Motor neuron (in vitro differentiated cells): ENCODE measurements at regions not wholly inside any gene's neighbourhood (a gene's known extent, or its start where the extent isn't known, plus 50 kb on each side); places are given as distances from the start of the nearest gene placed in this dataset.
A peak's percentile ranks its signal among the peaks of the same experiment; 100 is the strongest.

Source experiments
- ATAC-seq, 8 experiments: fragments of 200-7000 bp; cut with Tn5 transposase; replicated peaks in 6 of 8; 2 replicates each; pipeline ENCODE4 v1.8.0; 2021; ENCODE audit warnings: mild to moderate bottlenecking in 8 of 8, moderate library complexity in 8 of 8
- H3K27ac ChIP-seq, 2 donors: fragments of 250-450 bp; sonication (Bioruptor Pico); 2 replicates each; pipeline ENCODE4 v1.9.0; 2021; ENCODE audit warnings: antibody characterized with exemption in 2 of 2, mild to moderate bottlenecking in 2 of 2, moderate library complexity in 1 of 2
- H3K4me1 ChIP-seq, 2 donors: fragments of 250-450 bp; sonication (Bioruptor Pico); replicated peaks in 1 of 2; 2 replicates each; pipeline ENCODE4 v1.6.1; 2021; ENCODE audit warnings: antibody characterized with exemption in 2 of 2, mild to moderate bottlenecking in 2 of 2, moderate library complexity in 1 of 2
- H3K4me3 ChIP-seq, 5 donors: fragments of 250-450 bp; sonication (Bioruptor Pico); 2 replicates each; pipeline ENCODE4 v1.9.0; 2021; ENCODE audit warnings: antibody characterized with exemption in 5 of 5, mild to moderate bottlenecking in 5 of 5, moderate library complexity in 4 of 5
- WGBS, 10 experiments: fragments of 450-650 bp; shearing (Covaris generic); methylation state at CpG; one replicate each; pipeline ENCODE4 v1.0.0; 2022; 5-methylcytosine and 5-hydroxymethylcytosine counted together
- in situ Hi-C, 9 experiments: fragments of 400-800 bp; cut with MboI; loops; one replicate each; pipeline ENCODE4 v1.15.0; 2021; ENCODE audit warnings: low sequenced_read_pairs in 9 of 9, low pct_unique_long_range_greater_than_20kb in 2 of 9; ENCODE audit not compliant: unreplicated experiment in 9 of 9

GRCh38 chr2:126307740-126308139, 348.2 kb upstream of the GYPC start:
- no peak for ATAC-seq
- peaks cover 19 to 24% of the 10 kb centered on the region in 2 donors for H3K4me1 ChIP-seq
- H3K27ac ChIP-seq, result no peak overlapping the region
- WGBS, 10 experiments, result 0 to 88% (median 45%) methylated on average over 2 to 6 of the region's 8 CpGs; no CpG with 5 or more reads in 3 of the 10 experiments
- H3K4me3 ChIP-seq, result no peak overlapping the region
- in situ Hi-C loops, result no loop called here

GRCh38 chr2:126309185-126309584, 346.8 kb upstream of the GYPC start:
- no peak overlapping the region for H3K27ac ChIP-seq
- peaks cover 7 to 9% of the 10 kb centered on the region in 2 donors for H3K4me1 ChIP-seq
- no peak for ATAC-seq
- in situ Hi-C loops, result no loop called here
- no peak overlapping the region for H3K4me3 ChIP-seq
- 9 to 96% (median 69%) methylated on average over 1 to 2 of the region's 2 CpGs for WGBS, 10 experiments

- Histone ChIP-seq H3K27ac (no peak overlapping the region), H3K4me1 (peaks cover 3 to 8% of the 10 kb centered on the region in 2 donors), H3K4me3 (no peak overlapping the region)
- in situ Hi-C loops, result no loop called here
- 17 to 100% (median 63%) methylated on average over 1 to 5 of the region's 5 CpGs; no CpG with 5 or more reads in 1 of the 10 experiments for WGBS, 10 experiments
- ATAC-seq, result peak in 3 of 8 experiments; percentile 79 to 89 (median 88)
Observed at GRCh38 chr2:126312579-126312978, 343.4 kb upstream of the GYPC start.

GRCh38 chr2:126315828-126316227, 340.1 kb upstream of the GYPC start:
- H3K4me3 ChIP-seq, result no peak overlapping the region
- in situ Hi-C loops, result no loop called here
- 0 to 100% (median 28%) methylated on average over 1 of the region's 1 CpG; no CpG with 5 or more reads in 2 of the 10 experiments for WGBS, 10 experiments

GRCh38 chr2:126317790-126318431, 338.0 kb upstream of the GYPC start:
- H3K27ac ChIP-seq, result no peak overlapping the region
- peak; percentile 23 to 92 (median 80) for ATAC-seq
- peaks cover 0 to 4% of the 10 kb centered on the region in 2 donors for H3K4me1 ChIP-seq
- no peak overlapping the region for H3K4me3 ChIP-seq
- in situ Hi-C loops, result no loop called here
- 0 to 86% (median 60%) methylated on average over 1 to 2 of the region's 2 CpGs; no CpG with 5 or more reads in 1 of the 10 experiments for WGBS, 10 experiments

More at GRCh38 chr2:126315828-126316227, 340.1 kb upstream of the GYPC start:
- peak in 1 of 8 experiments; percentile 63 for ATAC-seq
- Histone ChIP-seq H3K27ac (no peak overlapping the region), H3K4me1 (peaks cover 3 to 8% of the 10 kb centered on the region in 2 donors)

GRCh38 chr2:126322342-126322741, 333.6 kb upstream of the GYPC start:
- WGBS, 10 experiments, result 11 to 92% (median 86%) methylated on average over 1 to 3 of the region's 3 CpGs; no CpG with 5 or more reads in 1 of the 10 experiments
- ATAC-seq, result no peak
- Histone ChIP-seq H3K27ac (no peak overlapping the region), H3K4me1 (peaks cover 0 to 4% of the 10 kb centered on the region in 2 donors), H3K4me3 (no peak overlapping the region)
- in situ Hi-C loops, result no loop called here

GRCh38 chr2:126325202-126325601, 330.8 kb upstream of the GYPC start:
- WGBS, 10 experiments, result 3 to 100% (median 68%) methylated on average over 1 to 5 of the region's 5 CpGs; no CpG with 5 or more reads in 3 of the 10 experiments
- in situ Hi-C loops, result loop anchor here in 1 of 9 experiments (25.0 kb wide), 1 partner anchor 88 kb away; no protein-coding TSS in a partner anchor
- no peak overlapping the region for H3K4me3 ChIP-seq

GRCh38 chr2:126329173-126329572, 326.8 kb upstream of the GYPC start:
- Histone ChIP-seq H3K4me3 (no peak overlapping the region), H3K27ac (no peak overlapping the region), H3K4me1 (peaks cover 0 to 16% of the 10 kb centered on the region in 2 donors)
- 0 to 67% (median 47%) methylated on average over 2 of the region's 2 CpGs; no CpG with 5 or more reads in 2 of the 10 experiments for WGBS, 10 experiments
- in situ Hi-C loops, result loop anchor here in 1 of 9 experiments (25.0 kb wide), 1 partner anchor 92 kb away; no protein-coding TSS in a partner anchor
- ATAC-seq, result peak in 2 of 8 experiments; percentile 57 to 60

More at GRCh38 chr2:126325202-126325601, 330.8 kb upstream of the GYPC start:
- Histone ChIP-seq H3K27ac (no peak overlapping the region), H3K4me1 (peaks cover 0 to 16% of the 10 kb centered on the region in 2 donors)
- peak in 1 of 8 experiments; percentile 33 for ATAC-seq

GRCh38 chr2:126342457-126342856, 313.5 kb upstream of the GYPC start:
- no peaks in the 10 kb centered on the region for H3K4me1 ChIP-seq
- no peak overlapping the region for H3K27ac ChIP-seq
- no peak overlapping the region for H3K4me3 ChIP-seq
- in situ Hi-C loops, result loop anchor here in 1 of 9 experiments (25.0 kb wide), 1 partner anchor 105 kb away; no protein-coding TSS in a partner anchor
- 0 to 94% (median 83%) methylated on average over 2 to 4 of the region's 4 CpGs for WGBS, 10 experiments
- no peak for ATAC-seq

GRCh38 chr2:126343136-126343535, 312.8 kb upstream of the GYPC start:
- no peaks in the 10 kb centered on the region for H3K4me1 ChIP-seq
- no peak for ATAC-seq
- WGBS, 10 experiments, result 0 to 83% (median 24%) methylated on average over 1 to 2 of the region's 2 CpGs; no CpG with 5 or more reads in 2 of the 10 experiments
- H3K27ac ChIP-seq, result no peak overlapping the region
- H3K4me3 ChIP-seq, result no peak overlapping the region
- in situ Hi-C loops, result loop anchor here in 1 of 9 experiments (25.0 kb wide), 1 partner anchor 106 kb away; no protein-coding TSS in a partner anchor

- H3K27ac ChIP-seq, result no peak overlapping the region
- in situ Hi-C loops, result loop anchor here in 1 of 9 experiments (25.0 kb wide), 1 partner anchor 107 kb away; no protein-coding TSS in a partner anchor
- ATAC-seq, result no peak
- no peak overlapping the region for H3K4me3 ChIP-seq
- WGBS, 10 experiments, result 8 to 100% (median 45%) methylated on average over 1 to 2 of the region's 2 CpGs; no CpG with 5 or more reads in 4 of the 10 experiments
- H3K4me1 ChIP-seq, result no peaks in the 10 kb centered on the region
Observed at GRCh38 chr2:126344493-126344892, 311.5 kb upstream of the GYPC start.

- WGBS, 10 experiments, result 0 to 100% (median 71%) methylated on average over 1 of the region's 1 CpG; no CpG with 5 or more reads in 1 of the 10 experiments
- H3K4me3 ChIP-seq, result no peak overlapping the region
- no peaks in the 10 kb centered on the region for H3K4me1 ChIP-seq
- ATAC-seq, result no peak
- in situ Hi-C loops, result loop anchor here in 1 of 9 experiments (25.0 kb wide), 1 partner anchor 108 kb away; no protein-coding TSS in a partner anchor
- H3K27ac ChIP-seq, result no peak overlapping the region
Observed at GRCh38 chr2:126345691-126346090, 310.3 kb upstream of the GYPC start.

- H3K4me1 ChIP-seq, result no peaks in the 10 kb centered on the region
- in situ Hi-C loops, result loop anchor here in 1 of 9 experiments (25.0 kb wide), 1 partner anchor 431 kb away; no protein-coding TSS in a partner anchor
- H3K4me3 ChIP-seq, result no peak overlapping the region
- no peak overlapping the region for H3K27ac ChIP-seq
- ATAC-seq, result no peak
- 10 to 94% (median 80%) methylated on average over 1 to 2 of the region's 2 CpGs; no CpG with 5 or more reads in 3 of the 10 experiments for WGBS, 10 experiments
Observed at GRCh38 chr2:126356631-126357030, 299.3 kb upstream of the GYPC start.
